Right cardiac atrium (tissue), 5 donors: ENCODE measurements at regions not wholly inside any gene's neighbourhood (a gene's known extent, or its start where the extent isn't known, plus 50 kb on each side); places are given as distances from the start of the nearest gene placed in this dataset.

ENCODE experiments used
- ATAC-seq, 2 donors: fragments of 200-7000 bp; cut with Tn5 transposase; one replicate each; pipeline versions ENCODE4 v1.8.0 to v1.9.1; 2020; ENCODE audit warnings: moderate library complexity in 2 of 2, mild to moderate bottlenecking in 1 of 2
- DNase-seq, 3 donors: peaks; one replicate each; pipeline ENCODE4 v3.0.0-alpha.2; 2020
- H3K27ac ChIP-seq: one replicate; pipeline ENCODE4 v1.5.1; 2013; ENCODE audit warnings: mild to moderate bottlenecking, low read length, control low read depth, moderate library complexity
- H3K27me3 ChIP-seq: one replicate; pipeline ENCODE4 v1.6.1; 2013; ENCODE audit not compliant: control insufficient read depth, insufficient read depth
- H3K4me1 ChIP-seq: one replicate; pipeline ENCODE4 v1.6.1; 2013; ENCODE audit warnings: low read length; ENCODE audit not compliant: control insufficient read depth, insufficient read depth
- H3K4me3 ChIP-seq: one replicate; pipeline ENCODE4 v1.5.1; 2013; ENCODE audit warnings: low read length, control low read depth
- H3K9me3 ChIP-seq: one replicate; pipeline ENCODE4 v1.6.1; 2013; ENCODE audit warnings: low read length; ENCODE audit not compliant: control insufficient read depth
- WGBS: extraction: QIAGEN DNeasy Blood & Tissue Kit; methylation state at CpG from one replicate; pipeline ENCODE4 v1.1.7; 2013; 5-methylcytosine and 5-hydroxymethylcytosine counted together
- intact Hi-C, 4 donors: fragments of 100-400 bp; cut with DNase I; formaldehyde crosslinking; loops; one replicate each; pipeline versions ENCODE4 v1.11.0 to v1.14.0; 2022 to 2023
- donor health status: healthy with polysubstance abuse.
- donor health status: DM: no; HTN: yes; CAD: no.
- donor health status: DM: no; HTN: no; CAD: no.
- donor health status: DM: no; HTN: yes; CAD: no; lungs with severe emphysema.
- donor health status: DM: yes; HTN: yes; CAD: no.

GRCh38 chr11:120061036-120061760 lies 76.7 kb downstream of the TRIM29 start:
- Histone ChIP-seq H3K27ac (no peak overlapping the region), H3K4me3 (no peak overlapping the region), H3K4me1 (no peaks in the 10 kb centered on the region), H3K27me3 (no peaks in the 10 kb centered on the region), H3K9me3 (no peaks in the 10 kb centered on the region)
- no peak for ATAC-seq
- intact Hi-C loops, result no loop called here
- WGBS, result 82% methylated on average over 12 of the region's 12 CpGs
- no peak for DNase-seq

DNA sequence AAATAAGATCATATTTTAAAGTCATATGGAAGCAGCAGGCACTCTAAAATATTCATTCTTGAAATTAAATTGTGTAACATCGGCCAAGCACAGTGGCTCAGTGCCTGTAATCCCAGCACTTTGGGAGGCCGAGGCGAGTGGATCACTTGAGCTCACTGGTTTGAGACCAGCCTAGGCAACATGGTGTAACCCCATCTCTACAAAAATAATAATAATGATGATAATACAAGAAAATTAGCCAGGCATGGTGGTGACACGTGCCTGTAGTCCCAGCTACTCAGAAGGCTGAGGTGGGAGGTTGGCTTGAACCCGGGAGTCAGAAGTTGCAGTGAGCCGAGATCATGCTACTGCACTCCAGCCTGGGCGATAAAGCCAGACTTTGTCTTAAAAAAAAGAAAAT lies 77.4 kb downstream of the TRIM29 start:
- Histone ChIP-seq H3K27me3 (no peaks in the 10 kb centered on the region), H3K27ac (no peak overlapping the region), H3K9me3 (no peaks in the 10 kb centered on the region), H3K4me3 (no peak overlapping the region), H3K4me1 (no peaks in the 10 kb centered on the region)
- ATAC-seq (no peak), DNase-seq (no peak)
- WGBS, result 89% methylated on average over 7 of the region's 7 CpGs
- intact Hi-C loops, result no loop called here

- no peaks in the 10 kb centered on the region for H3K27me3 ChIP-seq
- H3K9me3 ChIP-seq, result no peaks in the 10 kb centered on the region
- WGBS, result 93% methylated on average over 4 of the region's 4 CpGs
- no peaks in the 10 kb centered on the region for H3K4me1 ChIP-seq
- H3K27ac ChIP-seq, result no peak overlapping the region
- no peak overlapping the region for H3K4me3 ChIP-seq
- no peak for DNase-seq
- no peak for ATAC-seq
- intact Hi-C loops, result no loop called here
These were observed 79.0 kb downstream of the TRIM29 start for GRCh38 chr11:120058931-120059330.

- intact Hi-C loops, result no loop called here
- no peak for DNase-seq
These were observed 80.0 kb downstream of the TRIM29 start for GRCh38 chr11:120057595-120058581.

GRCh38 chr11:120057028-120057330 lies 80.9 kb downstream of the TRIM29 start:
- 62% methylated on average over 4 of the region's 4 CpGs for WGBS
- no peaks in the 10 kb centered on the region for H3K27me3 ChIP-seq
- intact Hi-C loops, result no loop called here
- no peak overlapping the region for H3K4me3 ChIP-seq
- ATAC-seq (no peak), DNase-seq (no peak)
- no peak overlapping the region for H3K27ac ChIP-seq
- H3K9me3 ChIP-seq, result no peaks in the 10 kb centered on the region
- H3K4me1 ChIP-seq, result no peaks in the 10 kb centered on the region

More at GRCh38 chr11:120057595-120058581, 80.0 kb downstream of the TRIM29 start:
- H3K27me3 ChIP-seq, result no peaks in the 10 kb centered on the region
- H3K4me3 ChIP-seq, result no peak overlapping the region
- H3K27ac ChIP-seq, result no peak overlapping the region
- no peak for ATAC-seq
- H3K4me1 ChIP-seq, result no peaks in the 10 kb centered on the region
- H3K9me3 ChIP-seq, result no peaks in the 10 kb centered on the region
- WGBS, result 66% methylated on average over 18 of the region's 18 CpGs

- Histone ChIP-seq H3K27me3 (no peaks in the 10 kb centered on the region), H3K9me3 (no peaks in the 10 kb centered on the region), H3K27ac (no peak overlapping the region), H3K4me1 (no peaks in the 10 kb centered on the region), H3K4me3 (no peak overlapping the region)
- ATAC-seq (no peak), DNase-seq (no peak)
- intact Hi-C loops, result no loop called here
- WGBS, result 91% methylated on average over 10 of the region's 10 CpGs
These were observed 81.4 kb downstream of the TRIM29 start for GRCh38 chr11:120056301-120057027.

DNA sequence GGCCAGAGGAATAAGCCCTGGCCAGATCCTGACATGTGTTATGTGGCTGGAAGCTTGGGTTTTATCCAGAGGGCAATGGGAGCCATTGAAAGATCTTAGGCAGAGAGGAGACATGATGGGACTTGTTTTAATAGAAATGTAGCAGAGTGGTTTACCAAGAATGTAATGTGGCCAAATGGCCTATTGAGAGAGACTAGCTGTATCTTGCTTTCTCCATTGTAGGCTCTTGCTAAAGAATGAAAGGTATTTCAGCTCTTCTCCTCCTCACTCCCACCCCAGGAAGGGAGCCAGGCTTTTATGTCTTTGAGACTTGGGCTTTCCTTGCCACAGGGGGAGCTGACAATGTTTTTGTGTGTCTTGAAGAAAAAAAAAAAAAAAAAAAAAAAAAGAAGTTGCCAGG lies 82.3 kb downstream of the TRIM29 start:
- Histone ChIP-seq H3K27me3 (no peaks in the 10 kb centered on the region), H3K27ac (no peak overlapping the region), H3K4me1 (no peaks in the 10 kb centered on the region), H3K9me3 (no peaks in the 10 kb centered on the region), H3K4me3 (no peak overlapping the region)
- intact Hi-C loops, result no loop called here
- no peak for DNase-seq
- no peak for ATAC-seq

- Histone ChIP-seq H3K27ac (no peak overlapping the region), H3K27me3 (no peaks in the 10 kb centered on the region), H3K9me3 (no peaks in the 10 kb centered on the region), H3K4me1 (no peaks in the 10 kb centered on the region), H3K4me3 (no peak overlapping the region)
- DNase-seq (no peak), ATAC-seq (no peak)
- WGBS, result 82% methylated on average over 4 of the region's 4 CpGs
- intact Hi-C loops, result no loop called here
These were observed 83.2 kb downstream of the TRIM29 start for GRCh38 chr11:120054753-120055045.

- DNase-seq (no peak), ATAC-seq (no peak)
- Histone ChIP-seq H3K27ac (no peak overlapping the region), H3K9me3 (no peaks in the 10 kb centered on the region), H3K4me3 (no peak overlapping the region), H3K27me3 (no peaks in the 10 kb centered on the region), H3K4me1 (no peaks in the 10 kb centered on the region)
- intact Hi-C loops, result no loop called here
- 78% methylated on average over 3 of the region's 3 CpGs for WGBS
These were observed 83.7 kb downstream of the TRIM29 start for GRCh38 chr11:120054016-120054752.

- H3K4me1 ChIP-seq, result no peaks in the 10 kb centered on the region
- WGBS, result 82% methylated on average over 6 of the region's 6 CpGs
- no peak overlapping the region for H3K27ac ChIP-seq
- no peak overlapping the region for H3K4me3 ChIP-seq
- ATAC-seq (no peak), DNase-seq (no peak)
- H3K27me3 ChIP-seq, result no peaks in the 10 kb centered on the region
- intact Hi-C loops, result no loop called here
- H3K9me3 ChIP-seq, result peaks cover 1% of the 10 kb centered on the region
These were observed 85.6 kb downstream of the TRIM29 start for GRCh38 chr11:120052196-120052775.
